Liver (tissue), 8 donors: ENCODE measurements at regions not wholly inside any gene's neighbourhood (a gene's known extent, or its start where the extent isn't known, plus 50 kb on each side); places are given as distances from the start of the nearest gene placed in this dataset.

Experiments
- DNase-seq: peaks from one replicate; pipeline ENCODE4 v3.0.0-alpha.2; 2017; ENCODE audit warnings: low spot score
- H3K27ac ChIP-seq, 2 donors: one replicate each; pipeline ENCODE4 v1.7.0; 2013; ENCODE audit warnings: inconsistent platforms in 2 of 2, low read length in 2 of 2, control low read depth in 1 of 2, low read depth in 1 of 2, mild to moderate bottlenecking in 1 of 2
- H3K27me3 ChIP-seq, 4 donors: one replicate each; pipeline versions ENCODE4 v1.6.1 to v1.7.0; 2013; ENCODE audit warnings: low read length in 3 of 4, inconsistent platforms in 1 of 4, mild to moderate bottlenecking in 1 of 4, moderate library complexity in 1 of 4; ENCODE audit not compliant: control insufficient read depth in 4 of 4, insufficient read depth in 4 of 4
- H3K36me3 ChIP-seq, 4 donors: one replicate each; pipeline versions ENCODE4 v1.6.1 to v1.7.0; 2013; ENCODE audit warnings: low read length in 3 of 4, mild to moderate bottlenecking in 3 of 4, low read depth in 1 of 4, moderate library complexity in 1 of 4; ENCODE audit not compliant: control insufficient read depth in 4 of 4, insufficient read depth in 3 of 4
- H3K4me1 ChIP-seq, 4 donors: one replicate each; pipeline versions ENCODE4 v1.6.1 to v1.7.0; 2013; ENCODE audit warnings: low read length in 3 of 4, mild to moderate bottlenecking in 3 of 4, moderate library complexity in 1 of 4; ENCODE audit not compliant: control insufficient read depth in 4 of 4, insufficient read depth in 4 of 4
- H3K4me3 ChIP-seq, 3 donors: one replicate each; pipeline versions ENCODE4 v1.6.1 to v1.7.0; 2013; ENCODE audit warnings: low read length in 3 of 3, control low read depth in 1 of 3, low read depth in 1 of 3, mild to moderate bottlenecking in 1 of 3
- H3K9ac ChIP-seq, 2 donors: one replicate each; pipeline ENCODE4 v1.7.0; 2013; ENCODE audit warnings: low read length in 2 of 2, mild to moderate bottlenecking in 2 of 2, moderate library complexity in 2 of 2, control low read depth in 1 of 2, low read depth in 1 of 2
- H3K9me3 ChIP-seq, 4 donors: one replicate each; pipeline versions ENCODE4 v1.6.1 to v1.7.0; 2013; ENCODE audit warnings: low read length in 3 of 4; ENCODE audit not compliant: control insufficient read depth in 4 of 4
- ATF3 ChIP-seq: IDR thresholded peaks from 2 replicates; pipeline ENCODE4 v1.6.1; 2016; ENCODE audit warnings: antibody characterized with exemption
- EGR1 ChIP-seq, 2 donors: IDR thresholded peaks; 2 replicates each; pipeline ENCODE4 v1.6.1; 2016 to 2018; ENCODE audit warnings: antibody characterized with exemption in 2 of 2, low read depth in 2 of 2
- HNF4A ChIP-seq, 2 donors: conservative IDR thresholded peaks; 2 replicates each; pipeline ENCODE4 v1.6.1; 2016; ENCODE audit warnings: antibody characterized with exemption in 2 of 2, mild to moderate bottlenecking in 2 of 2
- HNF4G ChIP-seq: IDR thresholded peaks from 2 replicates; pipeline ENCODE4 v1.6.1; 2016; ENCODE audit warnings: antibody characterized with exemption
- JUND ChIP-seq, 2 donors: IDR thresholded peaks; 2 replicates each; pipeline ENCODE4 v1.6.1; 2016; ENCODE audit warnings: antibody characterized with exemption in 2 of 2
- NR2F2 ChIP-seq: IDR thresholded peaks from 2 replicates; pipeline ENCODE4 v1.6.1; 2016; ENCODE audit warnings: antibody characterized with exemption
- RXRA ChIP-seq, 2 donors: IDR thresholded peaks; 2 replicates each; pipeline ENCODE4 v1.6.1; 2017 to 2018; ENCODE audit warnings: antibody characterized with exemption in 2 of 2, mild to moderate bottlenecking in 1 of 2
- YY1 ChIP-seq: IDR thresholded peaks from 2 replicates; pipeline ENCODE4 v1.6.1; 2016; ENCODE audit warnings: antibody characterized with exemption, mild to moderate bottlenecking
- WGBS: extraction: QIAGEN DNeasy Blood & Tissue Kit; methylation state at CpG from one replicate; pipeline ENCODE4 v1.1.7; 2013; 5-methylcytosine and 5-hydroxymethylcytosine counted together
- TF ChIP-seq, protein P1 (sequence below): fragments of 150-350 bp; IDR thresholded peaks from 2 replicates; pipeline ENCODE4 v1.5.1; 2017; ENCODE audit warnings: improper control_type of control experiment, low read depth, low read length; ENCODE audit not compliant: missing input control
- TF ChIP-seq, protein P2 (sequence below): IDR thresholded peaks from 2 replicates; pipeline ENCODE4 v1.6.1; 2016; ENCODE audit warnings: antibody characterized with exemption
- TF ChIP-seq, protein P3 (sequence below): IDR thresholded peaks from 2 replicates; pipeline ENCODE4 v1.6.1; 2016; ENCODE audit warnings: antibody characterized with exemption, mild to moderate bottlenecking
- donor health status: healthy.
- donor health status: healthy.
- donor health status: healthy.
- donor health status: healthy.
- donor health status: healthy.

GRCh38 chr18:75656035-75656434 lies 228.5 kb upstream of the SMIM21 start:
- no peak overlapping the region for H3K27ac ChIP-seq
- TF ChIP-seq, protein P1, sequence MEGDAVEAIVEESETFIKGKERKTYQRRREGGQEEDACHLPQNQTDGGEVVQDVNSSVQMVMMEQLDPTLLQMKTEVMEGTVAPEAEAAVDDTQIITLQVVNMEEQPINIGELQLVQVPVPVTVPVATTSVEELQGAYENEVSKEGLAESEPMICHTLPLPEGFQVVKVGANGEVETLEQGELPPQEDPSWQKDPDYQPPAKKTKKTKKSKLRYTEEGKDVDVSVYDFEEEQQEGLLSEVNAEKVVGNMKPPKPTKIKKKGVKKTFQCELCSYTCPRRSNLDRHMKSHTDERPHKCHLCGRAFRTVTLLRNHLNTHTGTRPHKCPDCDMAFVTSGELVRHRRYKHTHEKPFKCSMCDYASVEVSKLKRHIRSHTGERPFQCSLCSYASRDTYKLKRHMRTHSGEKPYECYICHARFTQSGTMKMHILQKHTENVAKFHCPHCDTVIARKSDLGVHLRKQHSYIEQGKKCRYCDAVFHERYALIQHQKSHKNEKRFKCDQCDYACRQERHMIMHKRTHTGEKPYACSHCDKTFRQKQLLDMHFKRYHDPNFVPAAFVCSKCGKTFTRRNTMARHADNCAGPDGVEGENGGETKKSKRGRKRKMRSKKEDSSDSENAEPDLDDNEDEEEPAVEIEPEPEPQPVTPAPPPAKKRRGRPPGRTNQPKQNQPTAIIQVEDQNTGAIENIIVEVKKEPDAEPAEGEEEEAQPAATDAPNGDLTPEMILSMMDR, result no peak
- TF ChIP-seq YY1, result no peak
- no peak for TF ChIP-seq HNF4G
- no peak for TF ChIP-seq HNF4A (conservative IDR thresholded peaks at IDR 0.05)
- no peak for TF ChIP-seq JUND (IDR thresholded peaks at IDR 0.05)
- TF ChIP-seq RXRA (IDR thresholded peaks at IDR 0.05), result no peak
- no peak for TF ChIP-seq NR2F2
- no peak for TF ChIP-seq EGR1 (IDR thresholded peaks at IDR 0.05; ENCODE audit: low read depth in 2 of 2)
- TF ChIP-seq, protein P2, sequence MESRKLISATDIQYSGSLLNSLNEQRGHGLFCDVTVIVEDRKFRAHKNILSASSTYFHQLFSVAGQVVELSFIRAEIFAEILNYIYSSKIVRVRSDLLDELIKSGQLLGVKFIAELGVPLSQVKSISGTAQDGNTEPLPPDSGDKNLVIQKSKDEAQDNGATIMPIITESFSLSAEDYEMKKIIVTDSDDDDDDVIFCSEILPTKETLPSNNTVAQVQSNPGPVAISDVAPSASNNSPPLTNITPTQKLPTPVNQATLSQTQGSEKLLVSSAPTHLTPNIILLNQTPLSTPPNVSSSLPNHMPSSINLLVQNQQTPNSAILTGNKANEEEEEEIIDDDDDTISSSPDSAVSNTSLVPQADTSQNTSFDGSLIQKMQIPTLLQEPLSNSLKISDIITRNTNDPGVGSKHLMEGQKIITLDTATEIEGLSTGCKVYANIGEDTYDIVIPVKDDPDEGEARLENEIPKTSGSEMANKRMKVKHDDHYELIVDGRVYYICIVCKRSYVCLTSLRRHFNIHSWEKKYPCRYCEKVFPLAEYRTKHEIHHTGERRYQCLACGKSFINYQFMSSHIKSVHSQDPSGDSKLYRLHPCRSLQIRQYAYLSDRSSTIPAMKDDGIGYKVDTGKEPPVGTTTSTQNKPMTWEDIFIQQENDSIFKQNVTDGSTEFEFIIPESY, result no peak
- TF ChIP-seq, protein P3, sequence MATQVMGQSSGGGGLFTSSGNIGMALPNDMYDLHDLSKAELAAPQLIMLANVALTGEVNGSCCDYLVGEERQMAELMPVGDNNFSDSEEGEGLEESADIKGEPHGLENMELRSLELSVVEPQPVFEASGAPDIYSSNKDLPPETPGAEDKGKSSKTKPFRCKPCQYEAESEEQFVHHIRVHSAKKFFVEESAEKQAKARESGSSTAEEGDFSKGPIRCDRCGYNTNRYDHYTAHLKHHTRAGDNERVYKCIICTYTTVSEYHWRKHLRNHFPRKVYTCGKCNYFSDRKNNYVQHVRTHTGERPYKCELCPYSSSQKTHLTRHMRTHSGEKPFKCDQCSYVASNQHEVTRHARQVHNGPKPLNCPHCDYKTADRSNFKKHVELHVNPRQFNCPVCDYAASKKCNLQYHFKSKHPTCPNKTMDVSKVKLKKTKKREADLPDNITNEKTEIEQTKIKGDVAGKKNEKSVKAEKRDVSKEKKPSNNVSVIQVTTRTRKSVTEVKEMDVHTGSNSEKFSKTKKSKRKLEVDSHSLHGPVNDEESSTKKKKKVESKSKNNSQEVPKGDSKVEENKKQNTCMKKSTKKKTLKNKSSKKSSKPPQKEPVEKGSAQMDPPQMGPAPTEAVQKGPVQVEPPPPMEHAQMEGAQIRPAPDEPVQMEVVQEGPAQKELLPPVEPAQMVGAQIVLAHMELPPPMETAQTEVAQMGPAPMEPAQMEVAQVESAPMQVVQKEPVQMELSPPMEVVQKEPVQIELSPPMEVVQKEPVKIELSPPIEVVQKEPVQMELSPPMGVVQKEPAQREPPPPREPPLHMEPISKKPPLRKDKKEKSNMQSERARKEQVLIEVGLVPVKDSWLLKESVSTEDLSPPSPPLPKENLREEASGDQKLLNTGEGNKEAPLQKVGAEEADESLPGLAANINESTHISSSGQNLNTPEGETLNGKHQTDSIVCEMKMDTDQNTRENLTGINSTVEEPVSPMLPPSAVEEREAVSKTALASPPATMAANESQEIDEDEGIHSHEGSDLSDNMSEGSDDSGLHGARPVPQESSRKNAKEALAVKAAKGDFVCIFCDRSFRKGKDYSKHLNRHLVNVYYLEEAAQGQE, result no peak
- no peak for TF ChIP-seq ATF3
- 57% methylated on average over 7 of the region's 7 CpGs for WGBS

DNA sequence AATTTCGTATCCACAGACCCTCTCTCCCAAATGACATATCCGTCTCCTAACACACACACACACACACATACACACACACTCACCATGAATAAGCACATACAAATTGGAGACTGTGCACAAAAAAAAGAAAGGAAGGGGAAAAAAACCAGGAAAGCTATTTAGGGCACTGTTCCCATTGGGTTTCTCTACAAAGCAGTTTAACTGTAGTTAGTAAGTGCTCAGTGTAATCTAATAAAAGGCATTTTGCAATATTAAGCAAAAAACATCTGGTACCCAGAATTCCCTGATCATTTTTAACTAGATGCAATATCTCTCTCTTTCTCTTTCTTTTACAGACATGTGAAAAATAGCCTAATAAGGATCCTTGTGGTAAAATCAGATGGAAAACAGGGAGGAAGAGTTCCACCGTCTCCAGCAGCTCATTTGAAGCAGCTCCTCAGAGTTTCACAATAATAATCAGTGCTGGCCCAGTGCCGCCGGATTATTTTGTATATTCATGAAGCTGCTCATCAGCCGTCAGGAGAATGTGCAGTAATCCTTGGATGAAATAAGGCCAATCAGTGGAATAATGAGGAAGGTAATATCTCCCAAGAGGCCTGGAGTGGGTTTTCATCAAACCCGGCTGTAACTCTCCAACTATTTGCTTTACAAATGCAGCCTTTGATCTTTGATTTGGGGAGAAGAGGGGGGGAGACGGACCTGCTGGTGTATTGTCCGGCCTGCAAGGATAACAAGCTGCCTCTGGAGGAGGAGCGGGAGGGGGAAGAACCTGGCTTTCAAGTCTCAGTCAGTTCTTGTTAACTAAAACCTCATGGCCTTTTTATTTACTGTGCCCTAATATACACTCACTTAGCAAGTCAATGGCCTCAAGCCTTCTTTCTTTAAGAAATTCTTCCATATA lies 227.6 kb upstream of the SMIM21 start:
- H3K9me3 ChIP-seq, result no peaks in the 10 kb centered on the region
- TF ChIP-seq NR2F2 (no peak), EGR1 (IDR thresholded peaks at IDR 0.05; ENCODE audit: low read depth in 2 of 2) (no peak), RXRA (IDR thresholded peaks at IDR 0.05) (no peak), ATF3 (no peak), JUND (IDR thresholded peaks at IDR 0.05) (no peak)
- TF ChIP-seq, protein P1, result no peak
- TF ChIP-seq, protein P3, result no peak
- TF ChIP-seq, protein P2, result no peak

More at GRCh38 chr18:75656035-75656434, 228.5 kb upstream of the SMIM21 start:
- Histone ChIP-seq H3K9me3 (no peaks in the 10 kb centered on the region), H3K36me3 (no peaks in the 10 kb centered on the region), H3K4me3 (no peak overlapping the region), H3K4me1 (no peaks in the 10 kb centered on the region), H3K9ac (no peak overlapping the region), H3K27me3 (peaks cover 0 to 5% (median 2%) of the 10 kb centered on the region in 4 donors)
- DNase-seq, result no peak

More for the DNA sequence above, 227.6 kb upstream of the SMIM21 start:
- Histone ChIP-seq H3K4me1 (no peaks in the 10 kb centered on the region), H3K4me3 (no peak overlapping the region), H3K27me3 (peaks cover 0 to 5% (median 2%) of the 10 kb centered on the region in 4 donors), H3K36me3 (no peaks in the 10 kb centered on the region), H3K9ac (no peak overlapping the region), H3K27ac (no peak overlapping the region)
- DNase-seq, result no peak
- WGBS, result 49% methylated on average over 10 of the region's 10 CpGs
